Jurkat, Clone E6-1 (cell line): ENCODE measurements at regions not wholly inside any gene's neighbourhood (a gene's known extent, or its start where the extent isn't known, plus 50 kb on each side); places are given as distances from the start of the nearest gene placed in this dataset.

ENCODE experiments used
- DNase-seq: peaks from one replicate; pipeline ENCODE4 v3.0.0-alpha.2; 2011; ENCODE audit warnings: low read depth, low spot score
- H3K4me3 ChIP-seq: 2 replicates; pipeline ENCODE4 v1.5.1; 2011; ENCODE audit warnings: mild to moderate bottlenecking, low read length, control low read depth, moderate library complexity

DNA sequence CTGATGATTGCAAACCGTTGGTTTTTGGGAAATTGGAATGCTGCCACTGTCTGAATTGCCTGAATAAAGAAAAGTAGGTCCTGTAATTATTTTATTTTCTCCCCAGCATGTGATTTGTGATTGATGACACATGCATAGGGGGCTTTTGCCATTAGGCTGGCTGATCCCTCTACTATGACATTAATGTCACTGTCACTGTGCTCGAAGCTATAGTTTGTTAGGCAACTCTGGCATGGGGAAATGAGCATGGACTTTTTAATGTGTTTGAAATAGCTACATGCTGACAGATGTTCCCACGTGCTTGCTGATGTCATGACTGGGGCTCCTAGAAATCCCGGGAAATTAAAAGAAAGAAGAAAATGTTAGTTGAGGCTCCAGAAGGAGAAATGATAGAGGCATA lies 99.1 kb downstream of the HRH4 start:
- DNase-seq, result no peak

DNA sequence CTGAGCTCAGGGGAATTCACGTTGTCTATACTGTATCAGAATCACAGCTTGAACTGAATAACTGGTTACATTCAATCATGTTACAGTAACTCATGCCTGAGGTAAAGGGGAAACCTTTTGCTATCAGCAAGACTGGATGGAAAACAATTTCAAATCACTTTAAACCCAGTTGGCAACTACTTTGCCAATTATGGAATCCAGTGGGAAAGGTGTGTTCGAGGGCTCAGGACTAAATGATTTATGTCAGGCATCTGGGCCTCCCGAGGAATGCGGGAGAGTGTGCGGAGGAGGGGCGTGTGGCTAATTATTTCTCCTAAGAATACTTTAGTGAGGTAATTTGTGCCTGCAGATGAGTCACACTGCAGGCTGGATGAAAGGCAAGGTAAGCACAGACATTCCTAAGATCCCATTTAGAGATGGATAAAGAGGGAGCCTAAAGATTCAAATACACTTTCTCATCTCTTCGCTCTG lies 100.1 kb downstream of the HRH4 start:
- no peak for DNase-seq
- H3K4me3 ChIP-seq, result no peak overlapping the region

More for the DNA sequence above, 99.1 kb downstream of the HRH4 start:
- no peak overlapping the region for H3K4me3 ChIP-seq

DNA sequence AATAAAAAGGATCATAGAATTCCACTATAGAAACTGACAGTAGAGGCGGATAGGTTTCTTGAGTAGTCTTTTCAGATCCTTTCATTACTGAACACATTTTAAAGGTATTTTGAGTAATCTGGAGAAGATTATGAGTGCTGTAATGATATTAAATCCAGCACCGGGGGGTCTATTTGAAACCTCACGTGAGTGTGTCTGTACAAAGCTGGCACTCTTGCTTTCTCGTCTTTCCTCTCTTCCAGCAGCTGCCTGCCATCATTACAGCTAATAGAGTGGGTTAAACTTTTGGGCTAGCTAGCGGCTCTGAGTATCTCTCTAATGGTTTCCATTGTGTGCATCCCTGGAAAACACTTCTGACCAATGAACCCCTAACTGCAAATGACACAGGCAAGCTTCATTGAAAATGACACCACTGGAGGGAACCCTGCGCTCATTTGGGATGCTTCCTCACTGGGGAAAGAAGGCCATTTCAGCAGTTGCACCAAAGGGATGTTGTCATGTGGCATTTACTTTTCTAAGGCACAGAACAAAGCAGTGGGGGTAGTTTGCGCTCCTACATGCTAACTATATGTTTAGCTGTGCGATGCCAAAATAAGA lies 101.0 kb downstream of the HRH4 start:
- DNase-seq, result no peak
- no peak overlapping the region for H3K4me3 ChIP-seq

DNA sequence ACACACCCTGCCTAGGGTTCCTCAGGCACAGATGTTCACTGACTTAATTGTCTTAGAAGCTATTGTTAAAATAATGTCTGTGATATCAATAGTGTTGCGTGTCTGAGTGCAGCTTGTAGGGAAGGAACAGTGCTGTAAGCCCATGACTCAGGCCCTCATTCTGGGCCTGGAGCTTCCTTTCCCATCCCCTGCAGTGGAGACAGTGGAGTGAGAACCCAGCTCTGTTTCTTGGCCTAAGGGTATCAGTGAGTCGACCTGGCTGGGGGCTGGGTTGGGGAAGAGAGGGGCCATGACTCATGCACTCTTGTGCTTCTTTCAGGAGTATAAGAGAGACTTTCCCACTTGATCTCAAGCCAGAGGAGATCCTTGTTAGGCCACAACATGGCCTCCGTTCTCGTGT lies 106.8 kb downstream of the HRH4 start:
- DNase-seq, result no peak

DNA sequence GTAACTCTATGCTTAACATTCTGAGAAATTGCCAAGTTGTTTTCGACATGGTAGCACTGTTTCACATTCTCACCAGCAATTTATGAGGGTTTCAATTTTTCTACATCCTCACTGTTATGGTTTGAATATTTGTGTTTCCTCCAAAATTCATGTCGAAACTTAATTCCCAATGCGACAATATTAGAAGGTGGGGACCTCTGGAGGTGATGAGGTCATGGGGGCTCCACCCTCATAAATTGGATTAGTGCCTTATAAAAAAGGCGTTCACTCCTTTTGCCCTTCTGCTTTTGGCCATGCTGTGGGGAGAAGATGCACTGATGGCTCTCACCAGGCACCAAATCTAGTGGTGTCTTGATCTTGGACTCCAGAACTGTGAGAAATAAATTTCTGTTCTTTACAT lies 110.3 kb downstream of the HRH4 start:
- H3K4me3 ChIP-seq, result no peak overlapping the region
- no peak for DNase-seq

More for the DNA sequence above, 106.8 kb downstream of the HRH4 start:
- H3K4me3 ChIP-seq, result no peak overlapping the region

DNA sequence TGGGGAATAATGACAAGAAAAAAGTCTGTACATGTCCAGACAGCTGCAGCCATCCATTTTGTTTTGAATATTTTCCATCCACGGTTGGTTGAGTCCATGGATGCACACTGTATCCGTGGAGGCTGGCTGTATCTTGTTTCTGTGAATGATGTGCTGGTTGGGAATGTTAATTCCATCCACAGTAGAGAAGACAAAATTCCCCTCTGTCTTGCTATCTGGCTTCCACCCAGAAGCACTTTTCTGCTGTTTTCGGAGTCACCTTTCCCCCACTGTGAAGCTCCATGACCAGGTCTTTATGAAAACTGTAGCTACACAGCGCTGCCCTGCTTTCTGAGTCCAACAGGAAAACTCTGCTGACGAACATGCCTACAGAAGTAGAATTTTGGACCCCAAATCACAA lies 122.3 kb downstream of the HRH4 start:
- DNase-seq, result no peak
- H3K4me3 ChIP-seq, result no peak overlapping the region

DNA sequence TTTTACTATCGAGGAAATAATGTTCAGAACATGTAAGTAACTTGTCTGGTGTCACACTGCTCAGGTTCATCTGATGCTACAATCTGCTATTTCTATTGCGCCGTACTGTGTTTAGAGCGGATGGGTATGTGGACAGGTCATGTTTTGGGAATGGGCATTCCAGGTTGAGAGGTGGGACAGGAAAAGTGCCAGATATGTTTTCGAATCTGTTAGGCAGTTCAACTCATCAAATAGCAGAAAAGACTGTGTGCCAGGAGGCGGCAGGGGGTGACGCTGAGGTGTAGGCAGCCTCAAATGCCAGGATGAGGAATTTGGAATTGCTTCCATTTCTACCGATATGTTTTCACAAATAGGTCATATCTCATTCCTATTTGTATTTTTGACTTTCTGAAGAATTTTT lies 123.8 kb downstream of the HRH4 start:
- no peak overlapping the region for H3K4me3 ChIP-seq
- DNase-seq, result no peak

DNA sequence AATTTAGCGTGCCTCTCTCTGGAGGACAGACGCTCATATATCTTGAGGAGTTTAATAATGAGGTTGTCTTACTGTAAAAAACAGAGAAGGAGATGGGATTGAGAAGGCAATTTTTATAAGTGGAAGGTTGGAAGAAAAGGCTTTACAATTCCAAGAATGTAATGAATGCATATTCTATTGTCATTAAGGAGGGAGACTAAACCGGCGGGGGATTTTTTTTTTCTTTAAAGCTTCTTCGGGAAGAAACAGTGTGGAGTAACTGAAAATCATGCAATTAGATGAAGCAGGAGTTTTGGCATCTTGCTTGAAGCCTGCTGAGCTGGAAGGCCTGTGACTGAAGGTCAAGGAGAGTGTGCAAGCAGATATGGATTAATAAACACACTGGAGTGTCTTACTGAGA lies 124.4 kb downstream of the HRH4 start:
- H3K4me3 ChIP-seq, result no peak overlapping the region
- DNase-seq, result no peak

DNA sequence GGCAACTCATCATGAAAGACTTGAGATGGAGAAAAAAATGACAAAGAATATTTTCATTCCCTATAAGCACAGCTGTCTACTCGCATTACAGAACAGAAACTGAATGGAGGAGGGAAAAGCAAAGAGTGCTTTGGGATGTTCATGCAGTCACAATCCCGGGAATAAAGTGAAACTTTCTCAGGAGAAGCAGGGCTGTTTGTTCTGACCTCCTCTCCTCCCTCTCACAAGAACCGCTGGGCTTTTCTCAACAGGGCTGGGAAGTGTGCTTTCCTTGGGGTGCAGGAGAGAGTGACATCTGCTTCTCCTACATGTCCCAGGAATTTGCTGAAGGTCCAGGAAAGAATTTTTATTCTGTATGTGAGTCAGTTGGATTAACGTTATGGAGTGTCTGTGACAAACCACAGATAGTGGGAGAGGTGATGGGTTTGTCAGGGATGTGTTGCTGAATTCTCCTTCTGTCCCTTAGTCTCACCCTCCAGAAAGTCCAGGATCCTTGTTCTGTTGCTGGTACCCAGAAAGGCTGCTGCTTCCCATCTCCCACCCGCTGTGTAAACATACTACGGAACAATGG lies 125.6 kb downstream of the HRH4 start:
- no peak overlapping the region for H3K4me3 ChIP-seq
- DNase-seq, result no peak

DNA sequence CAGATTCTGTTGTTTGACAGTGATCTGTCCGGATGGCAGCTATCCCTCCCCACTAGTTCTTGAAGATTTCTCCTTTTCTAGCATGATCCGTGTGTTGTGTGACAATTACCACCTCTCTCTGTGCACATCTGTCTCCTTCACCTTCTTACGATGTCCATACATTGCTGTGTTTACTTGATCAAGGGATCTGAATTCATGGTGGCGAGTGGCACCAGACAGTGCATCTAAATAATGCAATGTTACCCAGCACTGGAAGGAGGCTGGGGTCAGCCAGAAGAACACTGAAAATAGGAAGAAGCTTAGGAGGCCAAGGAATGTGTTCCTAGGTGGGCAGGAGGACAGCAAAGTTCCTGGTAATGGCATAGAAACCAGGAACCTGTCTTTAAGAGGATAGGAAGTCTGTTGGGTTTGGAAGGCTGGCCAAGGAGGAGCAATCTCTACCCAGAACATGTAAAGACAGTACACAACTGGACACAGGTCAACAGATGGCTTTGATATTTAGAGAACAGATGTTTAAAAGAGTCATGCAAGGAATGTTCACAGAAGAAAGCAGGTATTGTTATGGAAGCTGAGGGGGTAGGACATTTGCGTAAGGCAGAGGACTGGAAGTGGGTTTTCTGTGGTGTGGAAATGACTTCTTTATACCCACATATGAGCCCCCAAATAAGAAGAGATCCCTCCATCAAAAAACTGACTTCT lies 126.4 kb downstream of the HRH4 start:
- DNase-seq, result no peak
- no peak overlapping the region for H3K4me3 ChIP-seq

DNA sequence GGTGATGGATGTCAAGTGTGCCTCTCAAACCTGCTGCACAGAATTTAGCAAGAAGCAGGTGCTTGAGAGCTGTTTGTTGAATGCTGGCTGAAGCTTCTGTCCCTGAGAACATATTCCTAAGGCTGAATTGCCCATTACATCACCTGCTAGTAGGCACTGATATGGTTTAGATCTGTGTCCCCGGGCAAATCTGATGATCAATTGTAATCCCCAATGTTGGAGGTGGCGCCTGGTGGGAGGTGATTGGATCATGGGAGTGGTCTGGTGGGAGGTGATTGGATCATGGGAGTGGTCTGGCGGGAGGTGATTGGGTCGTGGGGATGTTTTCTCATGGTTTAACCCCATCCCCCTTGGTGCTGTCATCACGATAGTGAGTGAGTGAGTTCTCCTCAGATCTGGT lies 128.0 kb downstream of the HRH4 start:
- DNase-seq, result no peak
- H3K4me3 ChIP-seq, result no peak overlapping the region

DNA sequence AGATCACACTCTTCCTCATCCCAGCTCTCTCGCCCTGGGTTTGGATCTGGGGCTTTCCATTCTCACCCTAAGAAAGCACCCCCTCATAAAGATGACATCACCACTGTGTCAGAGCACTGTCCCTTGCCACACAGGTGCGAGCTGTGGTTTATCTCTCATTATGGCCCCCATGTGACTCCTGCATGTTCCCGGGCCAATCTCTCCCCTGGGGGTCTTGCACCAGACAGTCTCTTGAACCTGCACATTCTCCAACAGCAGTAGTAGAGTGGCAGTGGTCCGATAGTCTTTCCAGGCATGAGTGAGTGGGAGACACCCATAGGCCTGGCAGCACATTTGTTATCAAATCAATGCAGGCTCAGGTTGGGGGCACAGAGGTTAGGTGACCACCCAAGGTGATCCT lies 130.5 kb downstream of the HRH4 start:
- H3K4me3 ChIP-seq, result no peak overlapping the region
- no peak for DNase-seq

DNA sequence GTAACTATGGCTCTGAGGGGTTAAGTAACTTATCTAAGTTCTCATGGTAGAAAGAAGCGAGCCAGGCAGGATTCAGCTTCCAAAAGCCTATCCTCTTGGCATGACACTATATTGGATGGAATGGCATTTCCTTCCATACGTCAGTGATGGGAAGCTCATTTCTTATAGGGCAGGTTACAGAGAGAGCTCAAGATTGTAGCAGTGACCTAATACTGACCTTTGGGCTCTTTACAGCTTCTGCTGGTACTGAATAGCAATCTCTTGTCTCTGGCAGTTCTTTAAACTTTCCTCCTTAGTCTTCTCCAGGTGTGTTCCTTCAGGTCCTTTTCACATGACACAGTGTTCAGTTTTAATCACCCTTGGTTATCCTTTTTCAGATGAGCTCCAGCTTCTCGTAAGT lies 133.0 kb downstream of the HRH4 start:
- no peak for DNase-seq
- H3K4me3 ChIP-seq, result no peak overlapping the region

DNA sequence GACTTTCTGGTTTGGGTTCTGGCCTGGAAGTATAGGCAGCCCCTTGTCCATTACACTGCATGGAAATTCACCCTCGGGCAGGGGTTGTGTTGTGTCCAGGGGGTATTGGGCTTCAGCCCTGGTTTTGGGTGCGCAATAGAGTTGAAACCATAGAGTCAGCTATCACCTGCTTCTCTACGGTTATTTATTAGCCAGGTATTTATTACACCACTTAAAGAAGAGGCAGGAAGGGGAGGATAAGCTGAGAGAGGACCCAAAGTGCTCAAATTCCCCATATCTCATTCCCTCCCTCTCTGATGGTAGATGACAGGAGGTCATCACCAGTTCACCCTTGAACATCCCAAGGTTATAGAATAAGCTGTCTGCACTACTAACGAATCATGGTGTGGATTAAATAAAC lies 133.4 kb downstream of the HRH4 start:
- DNase-seq, result no peak
- no peak overlapping the region for H3K4me3 ChIP-seq

DNA sequence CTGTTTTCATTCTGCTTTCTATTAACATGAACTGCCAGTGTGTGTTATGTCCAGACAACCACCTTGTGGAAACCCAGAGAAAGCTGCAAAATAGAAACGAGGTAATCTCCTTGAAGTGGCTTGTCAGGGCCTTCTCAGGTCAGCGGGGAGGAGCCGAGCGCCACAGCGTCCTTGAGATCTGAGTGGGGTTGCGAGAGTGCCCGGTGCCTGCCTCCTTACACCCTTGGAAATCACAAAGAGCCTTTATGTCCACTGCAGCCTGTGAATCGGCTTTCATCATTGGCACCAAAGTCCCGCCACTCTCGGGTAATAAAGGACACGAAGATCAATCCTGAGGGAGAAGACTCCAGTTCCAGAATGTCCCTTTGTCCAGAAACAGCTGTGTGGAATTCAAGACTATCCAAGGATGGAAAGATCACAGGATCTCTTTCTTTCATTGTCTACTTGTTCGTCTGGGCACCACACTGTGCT lies 135.2 kb downstream of the HRH4 start:
- DNase-seq, result no peak
- H3K4me3 ChIP-seq, result no peak overlapping the region

DNA sequence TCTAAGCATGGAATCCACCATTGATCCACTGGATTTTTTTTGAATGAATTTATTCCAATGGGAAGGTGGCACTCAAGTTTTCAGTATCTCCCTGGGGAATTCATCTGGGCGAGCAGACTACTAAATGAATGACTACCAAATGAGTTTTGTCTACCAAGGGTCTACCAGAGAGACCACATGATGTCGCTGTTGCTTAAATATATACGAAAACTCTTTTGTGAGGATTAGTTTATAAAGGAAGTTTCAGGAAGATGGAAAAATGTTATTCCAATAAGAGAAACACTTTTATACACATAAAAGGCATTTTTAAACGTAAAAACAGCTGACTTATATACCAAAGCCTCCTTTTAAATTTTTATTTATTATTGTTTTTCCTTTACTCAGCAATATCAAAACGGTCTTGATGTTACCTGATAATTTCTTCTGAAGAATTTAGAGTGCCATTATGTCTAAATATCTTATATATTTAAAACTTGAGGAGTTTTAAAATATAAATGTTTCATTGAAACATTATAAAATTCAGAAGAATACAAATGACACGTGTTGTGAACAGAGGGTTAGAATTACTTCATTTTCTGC lies 139.7 kb downstream of the HRH4 start:
- peak; percentile 11 for DNase-seq

DNA sequence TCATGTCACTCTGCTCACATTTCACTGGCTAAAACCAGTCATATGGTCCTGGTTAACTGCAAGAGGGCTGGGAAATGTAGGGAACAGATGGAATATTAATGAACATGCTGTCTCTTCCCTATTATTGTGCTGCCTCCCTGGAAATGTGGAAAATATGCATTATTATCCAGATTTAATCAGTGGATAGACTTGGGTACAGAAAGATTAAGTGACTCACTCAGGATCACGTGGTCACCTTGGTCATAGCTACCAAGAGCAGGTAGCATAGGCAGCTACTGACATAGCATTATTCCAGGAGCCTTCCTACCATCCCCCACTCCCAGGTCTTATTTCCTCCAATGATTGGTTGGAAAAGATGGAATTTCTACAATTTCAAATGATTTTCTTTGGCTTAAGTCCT lies 141.1 kb downstream of the HRH4 start:
- no peak for DNase-seq
- no peak overlapping the region for H3K4me3 ChIP-seq

More for the DNA sequence above, 139.7 kb downstream of the HRH4 start:
- H3K4me3 ChIP-seq, result no peak overlapping the region

DNA sequence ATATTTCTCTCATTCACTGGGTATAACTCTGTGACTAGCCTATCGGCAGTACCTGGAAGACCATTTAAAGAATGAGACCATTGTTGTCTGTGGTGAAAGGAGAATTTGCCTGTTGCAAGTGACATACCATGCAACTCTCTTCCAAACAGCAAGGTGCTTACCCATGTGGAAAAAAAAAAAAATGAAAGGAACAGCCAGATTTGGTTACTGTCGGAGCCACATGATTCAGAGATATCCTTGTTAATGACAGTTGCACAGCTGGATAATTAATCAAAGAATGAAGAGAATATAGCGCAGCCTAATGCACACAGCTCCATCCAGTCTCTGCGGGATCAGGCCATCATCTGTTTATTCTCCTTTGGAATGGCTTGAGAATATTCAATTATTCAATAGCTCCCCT lies 141.8 kb downstream of the HRH4 start:
- H3K4me3 ChIP-seq, result no peak overlapping the region
- no peak for DNase-seq

DNA sequence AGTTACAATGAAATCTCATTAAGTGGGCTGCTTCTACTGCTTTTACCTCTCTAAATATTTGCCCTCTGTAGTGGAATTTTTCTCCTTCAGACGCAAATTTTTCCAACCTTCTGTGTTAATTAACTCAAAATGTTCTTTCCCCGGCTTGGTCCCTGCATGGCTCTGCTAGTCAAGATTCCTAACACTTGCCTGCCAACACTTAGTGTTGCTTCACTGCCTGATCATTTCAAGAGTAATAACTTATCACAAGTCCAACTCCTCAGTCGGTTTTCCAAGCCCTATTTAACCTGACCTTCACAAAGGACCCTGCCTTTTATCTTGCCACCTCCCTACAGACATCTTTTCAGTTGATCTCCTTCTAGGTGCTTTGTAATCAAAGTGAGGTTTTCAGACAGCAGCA lies 142.7 kb downstream of the HRH4 start:
- no peak for DNase-seq

DNA sequence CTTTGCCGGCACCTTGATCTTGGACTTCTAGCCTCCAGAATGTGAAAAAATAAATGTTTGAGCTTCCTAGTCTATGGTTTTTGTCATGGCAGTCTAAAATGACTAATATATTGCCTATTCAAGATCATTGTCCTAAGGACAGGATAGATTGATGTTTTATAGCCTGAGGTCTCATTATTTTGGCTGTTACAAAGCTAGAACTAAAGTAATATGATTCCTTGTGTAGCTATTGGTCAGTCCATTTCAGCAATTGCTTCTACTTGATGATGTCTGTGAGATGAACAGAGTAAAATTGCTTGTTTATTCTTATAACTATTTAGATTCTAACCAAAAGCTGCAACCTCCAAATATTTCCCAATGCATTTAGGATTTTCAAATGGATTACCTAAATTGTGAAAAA lies 145.0 kb downstream of the HRH4 start:
- no peak overlapping the region for H3K4me3 ChIP-seq
- no peak for DNase-seq

More for the DNA sequence above, 142.7 kb downstream of the HRH4 start:
- H3K4me3 ChIP-seq, result no peak overlapping the region
